ENCODE measurements at regions not wholly inside any gene's neighbourhood (a gene's known extent, or its start where the extent isn't known, plus 50 kb on each side); places are given as distances from the start of the nearest gene placed in this dataset.
"Not testable (repeated sequence)": the region's sequence is repeated elsewhere in the genome, so short reads cannot be mapped to it uniquely, and the experiment has no call there.

- no peak for DNase-seq (ENCODE audit: low spot score)
Observed at GRCh38 chr6:30832864-30833263, 51.5 kb upstream of the DDR1 start.

- DNase-seq (ENCODE audit: low spot score): no peak
Observed at GRCh38 chr6:30830438-30830837, 53.9 kb upstream of the DDR1 start.

GRCh38 chr6:30829639-30830255 lies 54.6 kb upstream of the DDR1 start:
- DNase-seq (ENCODE audit: low spot score): no peak

DNA sequence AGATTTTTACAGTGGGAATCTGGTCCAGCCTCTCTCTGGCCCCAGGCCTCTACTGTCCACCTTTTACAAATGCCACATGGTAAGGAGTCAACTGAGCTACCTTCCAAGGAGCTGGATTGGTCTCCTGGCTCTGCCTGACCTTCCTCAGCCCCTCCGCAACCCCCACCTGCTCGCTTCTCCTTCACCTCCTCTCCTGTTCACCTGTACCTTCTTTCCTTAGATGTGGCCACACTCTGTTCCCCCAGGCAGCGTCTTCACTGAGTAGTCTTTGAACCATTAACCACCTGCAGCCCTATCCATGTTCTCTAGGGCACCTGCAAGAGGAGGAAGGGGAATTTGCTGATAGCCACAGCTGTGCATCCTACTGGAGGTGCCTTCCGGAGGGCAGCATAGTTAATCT lies 55.3 kb upstream of the DDR1 start:
- DNase-seq (ENCODE audit: low spot score): no peak

- peak; percentile 73 for DNase-seq (ENCODE audit: low spot score)
Observed at GRCh38 chr6:30828027-30828962, 56.0 kb upstream of the DDR1 start.

GRCh38 chr6:30826961-30827342 lies 57.4 kb upstream of the DDR1 start:
- no peak for DNase-seq (ENCODE audit: low spot score)

GRCh38 chr6:30824698-30825097 lies 59.6 kb upstream of the DDR1 start:
- no peak for DNase-seq (ENCODE audit: low spot score)

- no peak for DNase-seq (ENCODE audit: low spot score)
Observed at GRCh38 chr6:30823534-30823865, 60.8 kb upstream of the DDR1 start.

DNA sequence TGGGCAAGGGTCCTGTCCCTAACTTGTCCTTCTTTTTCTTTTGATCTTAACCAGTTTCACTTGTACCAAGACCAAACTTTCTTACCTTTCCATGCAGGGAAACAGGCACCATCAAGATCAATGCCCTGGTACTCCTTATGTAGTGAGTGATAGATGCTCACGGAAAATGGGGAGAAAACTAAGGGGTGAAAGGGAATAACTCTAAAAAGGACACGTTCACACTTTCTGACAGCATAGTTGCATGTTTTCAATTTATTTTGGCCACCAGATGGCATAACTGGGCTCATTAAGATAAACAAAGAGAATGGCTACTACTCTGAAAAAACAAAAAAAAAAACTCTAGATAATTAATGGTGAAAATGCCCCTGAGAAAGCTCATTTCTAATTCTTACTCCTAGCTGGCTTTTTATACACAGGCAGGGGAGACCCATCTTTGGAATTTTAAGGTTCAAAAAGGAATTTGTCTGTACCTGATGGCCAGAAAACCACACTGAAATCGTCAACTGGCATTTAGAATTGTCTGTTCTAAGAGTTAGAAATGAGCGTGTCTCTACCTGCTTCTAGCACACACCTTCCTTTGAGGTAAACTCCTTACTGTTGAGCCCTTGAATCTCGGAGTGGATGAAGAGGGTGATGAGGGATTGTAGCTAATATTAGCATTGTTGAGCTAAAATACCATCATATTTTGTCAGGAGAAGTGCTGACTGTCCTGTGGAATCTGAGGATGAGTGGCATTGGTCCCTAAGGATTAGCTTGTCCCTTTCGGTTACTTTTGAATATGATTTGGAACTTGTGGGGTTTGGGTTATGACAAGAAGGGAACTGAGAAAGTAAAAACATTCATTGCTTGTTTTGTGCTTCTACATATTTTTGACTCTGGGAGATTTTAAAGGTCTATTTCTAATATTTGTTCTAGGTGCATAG lies 62.2 kb upstream of the DDR1 start:
- DNase-seq (ENCODE audit: low spot score): peak; percentile 44

DNA sequence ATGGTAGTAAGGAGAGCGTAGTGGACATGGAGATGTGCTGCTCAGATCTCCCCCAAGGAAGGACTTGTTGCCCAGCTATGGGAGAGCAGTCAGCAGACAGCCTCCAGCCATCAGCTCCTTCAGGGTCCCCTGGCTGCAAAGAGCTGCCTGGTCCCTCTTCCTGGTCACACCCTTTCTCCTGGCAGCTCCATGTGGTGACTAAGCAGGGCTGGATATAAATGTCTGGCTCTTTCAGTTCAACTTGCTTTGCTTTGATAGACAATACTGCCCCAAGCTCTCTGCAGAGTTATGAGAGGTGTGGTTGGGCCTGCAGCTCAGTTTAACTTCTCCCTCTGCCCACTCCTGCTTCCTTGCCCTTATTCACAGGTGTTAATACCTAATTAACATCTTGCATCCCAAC lies 64.1 kb upstream of the DDR1 start:
- no peak for DNase-seq (ENCODE audit: low spot score)

DNA sequence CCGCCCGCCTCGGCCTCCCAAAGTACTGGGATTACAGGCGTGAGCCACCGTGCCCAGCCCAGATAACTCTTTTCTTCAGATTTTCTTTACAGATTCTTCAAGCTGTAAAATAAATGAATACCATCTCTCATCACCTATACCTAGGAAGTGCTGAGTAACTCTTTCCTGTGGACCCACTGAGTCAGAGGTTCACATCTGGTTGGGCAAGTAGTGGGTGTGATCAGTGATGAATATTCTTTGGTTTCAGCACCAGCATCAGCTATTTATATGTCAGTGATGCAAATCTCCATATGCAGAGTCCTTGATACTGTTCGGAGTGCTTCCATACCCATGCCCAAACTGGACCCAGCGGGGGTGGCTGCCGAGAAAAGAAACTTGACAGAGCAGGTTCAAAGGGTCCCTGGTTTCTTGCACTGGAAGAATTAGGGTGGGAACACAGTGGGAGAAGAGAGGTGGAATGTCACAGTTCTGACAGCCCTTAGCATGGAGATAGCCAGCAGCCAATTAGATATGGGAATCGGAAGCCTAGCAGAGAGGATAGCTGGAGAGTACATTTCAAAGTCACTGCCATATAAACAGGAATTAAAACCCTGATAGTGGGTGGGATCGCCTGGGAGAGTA lies 64.9 kb upstream of the DDR1 start:
- no peak for DNase-seq (ENCODE audit: low spot score)

DNA sequence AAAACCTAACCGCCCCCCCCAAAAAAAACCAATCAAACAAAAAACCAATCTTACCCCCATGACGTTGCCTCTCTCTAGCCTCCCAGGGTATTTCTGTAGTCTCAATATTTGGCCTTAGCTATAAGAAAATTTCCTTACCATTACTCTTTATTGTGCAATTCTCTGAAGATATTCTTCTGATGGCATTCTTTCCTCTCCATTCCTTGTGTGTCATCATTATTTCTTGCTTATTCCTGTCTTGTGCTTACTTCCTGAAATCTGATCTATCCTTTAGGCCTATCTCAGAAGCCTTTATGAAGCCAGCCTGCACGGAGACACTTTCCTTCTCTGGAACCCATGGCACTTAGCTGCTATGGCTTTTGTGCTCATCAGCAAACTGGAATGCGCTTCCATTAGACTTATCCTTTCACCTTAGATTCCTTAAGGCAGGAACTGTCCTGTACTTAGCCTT lies 65.9 kb upstream of the DDR1 start:
- no peak for DNase-seq (ENCODE audit: low spot score)

DNA sequence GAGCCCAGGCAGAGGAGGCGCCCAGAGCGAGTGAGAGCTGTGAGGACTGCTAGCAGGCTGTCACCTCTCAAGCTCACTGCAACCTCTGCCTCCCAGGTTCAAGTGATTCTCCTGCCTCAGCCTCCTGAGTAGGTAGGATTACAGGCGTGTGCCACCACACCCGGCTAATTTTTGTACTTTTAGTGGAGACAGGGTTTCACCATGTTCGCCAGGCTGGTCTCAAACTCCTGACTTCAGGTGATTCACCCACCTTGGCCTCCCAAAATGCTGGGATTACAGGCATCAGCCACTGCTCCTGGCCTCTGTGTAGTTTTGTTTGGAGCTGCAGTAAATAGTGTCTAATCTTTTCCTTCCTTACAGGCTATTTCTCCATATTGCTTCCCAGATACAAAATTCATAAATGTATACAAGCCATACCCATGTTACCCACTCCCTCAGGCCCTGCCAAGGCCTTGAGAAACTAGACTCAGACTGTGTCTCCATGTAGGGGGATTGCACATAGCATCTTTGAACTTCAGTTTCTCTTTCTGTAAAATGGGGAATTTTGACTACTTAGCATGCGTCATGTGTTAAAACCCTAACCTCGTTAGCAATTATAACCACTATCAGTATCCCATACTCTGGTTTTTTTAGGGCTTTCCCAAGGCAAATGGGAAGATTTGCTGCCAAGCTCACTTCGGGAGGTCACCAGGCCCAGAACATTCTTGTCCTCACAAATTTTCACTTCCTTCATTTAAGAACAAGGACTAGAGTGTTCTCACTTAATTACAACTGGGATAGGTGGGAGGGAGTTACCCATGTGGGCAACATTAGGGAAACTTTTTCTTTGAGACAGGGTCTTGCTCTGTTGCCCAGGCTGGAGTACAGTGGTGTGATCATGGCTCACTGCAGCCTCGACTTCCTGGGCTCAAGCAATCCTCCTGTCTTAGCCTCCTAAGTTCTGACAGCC lies 67.3 kb upstream of the DDR1 start:
- DNase-seq (ENCODE audit: low spot score): no peak

- DNase-seq (ENCODE audit: low spot score): not testable (repeated sequence)
Observed at GRCh38 chr6:30816296-30816695, 68.0 kb upstream of the DDR1 start.

GRCh38 chr6:30815041-30815742 lies 69.1 kb upstream of the DDR1 start:
- DNase-seq (ENCODE audit: low spot score): not testable (repeated sequence)

DNA sequence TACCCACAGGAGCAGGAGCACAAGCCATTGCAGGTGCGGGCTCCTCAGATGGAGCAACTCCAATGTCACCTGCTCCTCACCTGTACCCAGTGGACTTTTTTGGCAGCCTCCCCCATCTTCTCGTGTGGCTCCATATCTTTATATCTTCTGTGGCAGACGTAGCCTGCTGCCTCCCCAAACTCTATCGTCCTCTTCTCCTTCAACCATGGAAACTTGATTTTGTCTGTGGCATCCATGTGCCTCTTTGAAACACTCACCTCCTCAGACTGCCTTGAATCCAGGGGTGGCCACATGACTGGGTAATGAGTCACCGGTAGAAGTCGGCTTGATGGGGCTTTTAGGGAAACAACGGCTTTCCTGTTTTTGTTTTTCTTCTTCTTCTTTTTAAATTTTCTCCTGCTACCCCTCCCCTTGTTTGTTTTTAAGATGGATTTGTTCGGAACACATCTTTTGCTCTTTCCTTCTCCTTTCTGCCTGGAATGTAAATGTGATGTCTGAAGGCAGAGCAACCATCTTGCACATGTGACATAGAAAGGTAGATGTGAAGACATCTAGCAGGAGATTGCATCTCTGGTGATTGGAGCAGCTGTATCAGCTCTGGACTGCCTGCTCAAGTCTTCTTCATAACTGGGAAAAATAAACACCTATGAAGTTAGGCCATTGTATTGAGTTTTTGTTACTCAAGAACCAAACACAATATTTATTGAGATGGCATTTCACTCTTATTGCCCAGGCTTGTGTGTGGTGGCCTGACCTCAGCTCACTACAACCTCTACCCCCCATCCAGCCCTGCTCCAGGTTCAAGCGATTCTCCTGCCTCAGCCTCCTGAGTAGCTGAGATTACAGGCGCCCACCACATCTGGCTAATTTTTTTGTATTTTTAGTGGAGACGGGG lies 69.9 kb upstream of the DDR1 start:
- DNase-seq (ENCODE audit: low spot score): no peak

DNA sequence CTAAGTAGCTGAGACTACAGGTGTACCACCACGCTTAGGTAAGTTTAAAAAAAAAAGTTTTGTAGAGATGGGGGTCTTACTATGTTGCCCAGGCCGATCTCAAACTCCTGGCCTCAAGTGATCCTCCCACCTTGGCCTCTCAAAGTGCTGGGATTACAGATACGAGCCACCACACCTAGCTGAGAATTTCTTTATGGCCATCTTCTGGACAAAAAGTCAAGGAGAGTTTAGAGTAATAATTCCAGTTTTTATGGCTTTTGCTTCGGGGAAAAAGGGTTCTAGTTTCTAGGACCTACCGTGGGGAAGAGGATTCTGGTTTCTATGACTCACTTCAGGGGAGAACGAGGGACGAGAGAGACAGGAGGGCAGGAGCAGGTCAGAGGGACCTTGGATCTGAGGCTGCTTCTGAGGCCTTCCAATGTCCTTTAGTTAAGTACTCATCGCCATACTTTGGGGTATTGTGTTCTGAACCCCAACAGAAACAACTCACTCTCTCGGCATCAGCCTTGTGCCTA lies 69.3 kb upstream of the IER3 start:
- DNase-seq (ENCODE audit: low spot score): no peak

- no peak for DNase-seq (ENCODE audit: low spot score)
Observed at GRCh38 chr6:30810813-30811339, 66.5 kb upstream of the IER3 start.

DNA sequence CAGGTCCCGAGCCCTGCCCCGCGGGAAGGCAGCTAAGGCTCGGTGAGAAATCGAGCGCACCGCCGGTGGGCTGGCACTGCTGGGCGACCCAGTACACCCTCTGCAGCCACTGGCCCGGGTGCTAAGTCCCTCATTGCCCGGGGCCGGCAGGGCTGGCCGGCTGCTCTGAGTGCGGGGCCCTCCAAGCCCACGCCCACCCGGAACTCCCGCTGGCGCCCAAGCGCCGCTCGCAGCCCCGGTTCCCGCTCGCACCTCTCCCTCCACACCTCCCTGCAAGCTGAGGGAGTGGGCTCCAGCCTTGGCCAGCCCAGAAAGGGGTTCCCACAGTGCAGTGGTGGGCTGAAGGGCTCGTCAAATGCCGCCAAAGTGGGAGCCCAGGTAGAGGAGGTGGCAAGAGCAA lies 63.2 kb upstream of the IER3 start:
- DNase-seq (ENCODE audit: low spot score): not testable (repeated sequence)

All from hematopoietic multipotent progenitor cell treated with erythropoietin and hydrocortisone succinate and interleukin-3 and kit ligand, for 15 days (in vitro differentiated cells).